SHP77 (cell line): ENCODE measurements at regions not wholly inside any gene's neighbourhood (a gene's known extent, or its start where the extent isn't known, plus 50 kb on each side); places are given as distances from the start of the nearest gene placed in this dataset.
"Not testable (repeated sequence)": the region's sequence is repeated elsewhere in the genome, so short reads cannot be mapped to it uniquely, and the experiment has no call there.

Source experiments
- DNase-seq, 2 experiments: peaks; one replicate each; lab custom pipeline; 2025; lab: John Stamatoyannopoulos, UW

DNA sequence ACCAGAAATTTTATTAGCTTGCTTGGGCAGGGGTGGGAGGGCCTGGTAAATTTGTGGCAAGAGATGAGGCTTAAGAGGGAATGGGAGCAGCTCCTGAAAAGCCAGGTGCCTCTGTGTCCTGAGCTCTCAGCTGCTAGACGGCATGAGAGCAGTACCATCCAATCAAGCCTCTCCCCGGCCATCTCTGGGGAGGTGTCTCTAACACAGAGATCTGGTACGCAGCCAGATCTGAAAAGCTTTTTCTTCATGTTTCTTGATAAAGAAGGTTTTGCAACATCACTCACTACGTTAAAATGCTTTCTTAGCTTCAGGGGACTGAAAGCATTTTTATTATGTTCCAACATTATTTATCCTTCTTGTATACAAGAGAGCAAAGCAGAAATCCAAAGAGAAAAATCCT lies 488.2 kb downstream of the RBFOX1 start:
- no peak for DNase-seq

DNA sequence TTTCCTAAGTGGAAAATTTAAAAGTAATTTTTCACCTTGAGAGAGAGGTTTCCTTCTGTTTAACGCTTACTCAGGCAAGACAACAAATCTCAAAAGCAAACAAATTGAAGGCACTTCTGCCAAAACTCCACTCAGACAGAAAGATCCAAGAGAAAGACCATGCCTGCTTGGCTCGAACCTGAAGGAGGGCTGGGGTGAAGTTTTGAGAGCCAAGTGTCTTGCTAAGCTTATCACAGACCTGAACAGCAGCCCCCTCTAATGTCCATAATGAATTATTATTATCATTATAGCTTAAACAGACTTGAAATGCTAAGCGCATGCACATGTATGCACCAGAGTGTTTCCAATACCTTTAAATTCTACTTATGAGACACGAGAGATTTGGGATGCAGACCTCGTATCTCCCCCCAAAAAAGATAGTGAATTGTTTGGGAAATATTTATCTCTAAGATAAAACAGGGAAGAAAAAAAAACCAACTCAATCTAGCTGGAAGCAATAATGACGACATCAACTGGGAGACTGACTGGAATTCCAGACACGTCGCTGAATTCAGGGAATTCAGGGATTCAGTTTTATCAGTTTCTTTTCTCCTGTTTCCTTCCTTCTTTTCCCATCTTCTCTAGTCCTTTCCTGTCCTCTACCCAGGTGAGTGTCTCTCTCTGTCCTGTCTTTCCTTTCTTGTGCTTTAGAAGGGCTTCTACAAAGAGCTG lies 473.2 kb downstream of the RBFOX1 start:
- DNase-seq: no peak

DNA sequence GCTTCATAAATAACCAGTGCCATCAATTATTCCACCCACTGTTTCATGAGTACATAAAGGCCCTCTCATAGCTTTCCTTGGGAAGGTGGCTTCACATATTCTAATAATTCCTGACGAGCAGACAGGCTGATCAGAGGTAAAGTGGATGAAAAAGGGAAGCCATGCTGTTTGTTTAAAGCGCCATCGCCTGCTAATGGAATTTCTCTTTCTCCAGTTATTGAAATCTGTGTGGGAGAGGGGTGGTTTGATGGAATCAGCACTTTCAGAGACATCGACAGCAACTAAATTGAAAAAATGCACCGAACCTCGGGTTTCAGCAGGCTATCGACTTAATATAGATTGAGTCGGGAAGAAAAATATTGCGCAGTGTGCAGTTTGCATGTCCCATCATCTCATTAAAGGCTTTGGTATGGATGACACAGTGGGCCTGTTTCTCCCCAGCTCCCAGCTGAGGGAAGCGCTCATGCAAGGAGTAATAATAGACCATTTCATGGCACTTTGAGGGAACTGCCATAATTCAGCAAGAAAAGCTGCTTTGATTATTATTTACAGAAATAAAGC lies 472.1 kb downstream of the RBFOX1 start:
- no peak for DNase-seq

DNA sequence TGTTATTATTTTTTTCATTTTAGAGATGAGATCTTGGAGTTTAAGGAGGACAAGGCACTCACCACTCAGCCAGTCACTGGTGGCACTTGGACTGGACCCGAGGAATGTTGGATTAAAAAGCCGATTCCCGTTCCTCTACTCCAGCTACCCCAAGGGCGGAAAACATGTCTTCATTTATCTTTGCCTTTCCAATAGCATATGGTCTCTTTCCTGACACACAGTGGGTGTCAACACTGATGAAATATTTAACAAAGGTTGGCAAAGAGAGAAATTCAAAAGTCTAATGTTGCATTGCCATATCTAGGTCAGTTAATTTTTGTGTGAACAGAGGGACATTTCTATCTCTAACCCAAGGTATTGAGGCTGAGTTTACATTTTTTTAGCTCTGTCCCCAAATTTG lies 459.7 kb downstream of the RBFOX1 start:
- no peak for DNase-seq

DNA sequence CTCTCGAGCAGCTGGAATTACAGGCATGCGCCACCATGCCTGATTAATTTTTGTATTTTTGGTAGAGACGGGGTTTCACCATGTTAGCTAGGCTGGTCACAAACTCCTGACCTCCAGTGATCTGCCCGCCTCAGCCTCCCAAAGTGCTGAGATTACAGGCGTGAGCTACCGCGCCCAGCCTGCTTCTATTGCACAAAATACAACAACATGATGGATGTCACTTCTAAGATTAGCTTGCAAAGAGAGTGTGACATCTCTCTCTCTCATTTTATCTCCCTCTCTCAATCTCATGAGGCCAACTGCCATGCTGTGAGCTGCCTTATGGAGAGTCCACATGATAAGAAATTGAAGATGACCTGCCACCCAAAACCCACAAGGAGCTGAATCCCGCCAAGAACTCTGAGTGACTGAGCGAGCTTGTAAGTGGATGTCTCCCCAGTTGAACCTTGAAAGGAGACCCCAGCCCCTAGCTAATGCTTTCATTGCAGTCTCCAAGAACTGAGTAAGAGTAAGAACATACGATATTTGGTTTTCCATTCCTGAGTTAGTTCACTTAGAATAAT lies 458.5 kb downstream of the RBFOX1 start:
- no peak for DNase-seq

DNA sequence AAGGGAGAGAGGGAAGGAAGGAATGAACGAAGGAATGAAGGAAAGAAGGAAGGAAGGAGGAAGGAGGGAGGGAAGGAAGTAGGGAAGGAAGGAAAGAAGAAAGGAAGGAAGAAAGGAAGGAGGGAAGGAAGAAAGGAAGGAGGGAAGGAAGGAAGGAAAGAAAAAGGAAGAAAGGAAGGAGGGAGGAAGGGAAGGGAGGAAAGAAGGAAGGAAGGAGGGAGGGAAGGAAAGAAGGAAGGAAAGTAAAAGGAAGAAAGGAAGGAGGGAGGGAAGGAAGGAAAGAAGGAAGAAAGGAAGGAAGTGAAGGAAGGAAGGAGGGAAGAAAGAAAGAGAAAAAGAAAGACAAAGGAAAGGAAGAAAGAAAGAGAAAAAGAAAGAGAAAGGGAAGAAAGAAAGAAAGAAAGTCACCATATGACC lies 442.4 kb downstream of the RBFOX1 start:
- DNase-seq: no peak

DNA sequence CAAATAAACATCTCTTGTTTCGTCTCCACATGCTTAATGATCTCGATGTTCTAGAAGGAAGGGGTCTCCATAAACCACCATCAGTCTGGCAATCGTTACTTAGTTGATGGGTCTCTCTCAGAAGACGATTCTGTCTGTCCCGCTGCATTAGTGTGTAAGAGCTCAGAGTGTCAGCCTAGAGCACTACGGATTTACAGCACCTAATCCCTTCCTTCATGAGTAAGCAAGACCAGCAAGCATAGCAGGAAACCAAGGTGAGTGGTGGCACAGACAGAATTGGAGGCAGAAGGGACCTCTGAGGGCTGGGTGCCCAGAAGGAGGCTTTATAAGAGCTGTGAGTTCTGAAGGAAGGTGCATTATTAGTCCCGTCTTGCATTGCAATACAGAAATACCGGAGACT lies 440.1 kb downstream of the RBFOX1 start:
- no peak for DNase-seq

DNA sequence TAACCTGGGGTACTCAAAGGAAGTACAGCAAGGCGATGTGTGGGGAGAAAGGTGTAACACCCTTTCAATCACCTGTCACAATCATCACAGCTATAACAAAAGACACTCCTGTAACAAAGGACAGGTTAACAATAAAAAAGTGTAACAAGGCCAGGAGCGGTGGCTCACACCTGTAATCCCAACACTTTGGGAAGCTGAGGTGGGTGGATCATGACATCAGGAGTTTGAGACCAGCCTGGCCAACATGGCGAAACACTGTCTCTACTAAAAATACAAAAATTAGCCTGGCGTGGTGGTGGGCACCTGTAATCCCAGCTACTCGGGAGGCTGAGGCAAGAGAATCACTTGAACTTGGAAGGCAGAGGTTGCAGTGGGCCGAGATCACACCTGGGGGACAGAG lies 436.4 kb downstream of the RBFOX1 start:
- not testable (repeated sequence) for DNase-seq

DNA sequence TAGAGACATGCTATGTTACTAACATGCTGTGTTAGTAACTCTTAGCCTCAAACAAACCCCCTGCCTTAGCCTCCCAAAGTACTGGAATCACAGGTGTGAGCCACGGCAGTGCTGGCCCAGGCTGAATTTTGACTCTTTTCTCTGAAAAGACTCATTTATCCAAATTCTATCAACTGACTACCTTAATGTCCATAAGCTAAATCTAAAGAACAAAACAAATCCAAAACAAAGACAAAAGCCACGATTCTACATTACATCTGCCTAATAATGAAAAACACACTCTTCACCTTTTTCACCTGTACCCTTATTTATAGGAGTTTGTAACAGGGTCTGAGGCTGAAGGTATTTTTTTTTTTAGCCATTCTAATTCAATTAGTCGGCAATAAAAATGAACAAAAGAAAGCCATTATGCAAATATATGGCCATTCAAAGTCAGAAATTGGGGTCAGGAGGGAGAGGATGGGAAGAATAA lies 432.5 kb downstream of the RBFOX1 start:
- no peak for DNase-seq

DNA sequence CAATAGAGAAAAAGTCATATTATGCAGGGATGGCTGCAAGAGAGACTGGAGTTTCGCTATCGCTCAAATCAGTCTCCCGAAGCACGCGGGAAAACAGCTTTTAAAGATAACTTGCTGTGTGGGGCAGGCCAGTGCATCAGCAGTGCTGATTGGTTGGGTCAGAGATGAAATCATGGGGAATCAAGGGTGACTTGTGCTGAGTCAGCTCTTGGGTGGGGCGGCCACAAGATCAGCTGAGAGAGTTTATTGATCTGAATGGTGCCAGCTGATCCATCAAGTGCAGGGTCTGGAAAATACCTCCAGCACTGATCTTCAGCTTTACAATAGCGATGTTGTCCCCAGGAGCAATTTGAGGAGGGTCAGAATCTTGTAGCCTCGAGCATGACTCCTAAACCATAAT lies 430.5 kb downstream of the RBFOX1 start:
- no peak for DNase-seq
